NCI-H82 (cell line): ENCODE measurements at regions not wholly inside any gene's neighbourhood (a gene's known extent, or its start where the extent isn't known, plus 50 kb on each side); places are given as distances from the start of the nearest gene placed in this dataset.
A peak's percentile ranks its signal among the peaks of the same experiment; 100 is the strongest.

Source experiments
- DNase-seq: peaks from one replicate; lab custom pipeline; 2025; lab: John Stamatoyannopoulos, UW

- no peak for DNase-seq
These were observed 257.1 kb downstream of the ADAMTS20 start for GRCh38 chr12:43294916-43295315.

DNA sequence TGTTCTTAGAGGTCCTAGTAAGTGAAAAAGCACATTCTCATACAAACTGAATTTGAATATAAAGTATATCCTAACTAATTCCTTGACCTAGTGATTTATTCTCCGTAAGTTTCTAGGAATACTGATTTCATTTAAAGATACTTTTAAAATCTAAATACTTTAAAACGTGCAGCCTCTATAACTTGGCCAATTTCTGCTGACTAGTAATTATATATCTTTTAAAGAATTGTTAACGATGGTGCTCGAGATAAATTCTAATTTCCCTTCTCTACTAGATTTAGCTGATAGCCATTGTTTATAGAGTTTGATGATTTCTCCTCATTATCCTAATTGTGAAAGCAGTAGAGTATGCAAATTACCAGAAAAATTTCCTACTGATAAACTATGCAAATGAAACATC, 257.9 kb downstream of the ADAMTS20 start:
- DNase-seq, result no peak

GRCh38 chr12:43293396-43293795, 258.6 kb downstream of the ADAMTS20 start:
- DNase-seq, result no peak

DNA sequence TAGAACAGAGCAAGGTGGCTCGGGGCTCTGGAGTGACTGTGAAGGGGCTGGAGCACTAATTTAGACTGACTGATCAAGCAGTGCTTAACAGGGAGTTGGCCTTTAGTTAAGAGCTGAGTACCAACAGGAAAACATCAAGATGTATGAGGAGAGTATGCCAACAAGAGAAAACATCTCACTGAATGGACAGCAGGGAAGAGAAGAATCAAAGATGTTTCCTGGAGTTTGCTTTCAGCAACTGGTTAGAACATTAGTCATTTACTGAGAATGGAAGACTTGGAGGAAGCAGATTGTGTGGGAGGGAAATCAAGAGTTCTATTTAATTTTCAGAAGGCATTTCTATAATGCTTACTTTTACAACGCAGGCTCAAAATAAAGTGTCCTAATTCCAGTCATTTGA, 259.3 kb downstream of the ADAMTS20 start:
- DNase-seq, result no peak

DNA sequence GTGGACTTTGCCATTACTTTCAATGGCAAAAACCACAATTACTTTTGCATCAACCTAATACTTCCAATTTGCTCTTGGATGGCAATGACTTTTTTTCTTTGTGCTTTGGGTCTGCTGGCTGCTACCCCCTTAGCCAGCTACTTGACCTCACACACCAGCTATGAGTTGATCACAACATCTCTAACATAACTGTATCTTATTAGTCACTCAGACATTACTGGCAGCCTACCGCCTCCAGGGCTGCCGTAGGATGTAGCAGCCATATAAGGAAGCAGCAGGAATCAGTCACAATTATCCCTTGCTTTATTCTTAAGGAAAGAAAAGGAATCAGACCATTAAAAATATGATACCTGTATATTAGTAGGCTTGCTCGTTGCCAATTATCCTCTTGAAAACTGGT, 260.5 kb downstream of the ADAMTS20 start:
- DNase-seq, result no peak

- DNase-seq, result no peak
These were observed 261.2 kb downstream of the ADAMTS20 start for GRCh38 chr12:43290836-43291235.

DNA sequence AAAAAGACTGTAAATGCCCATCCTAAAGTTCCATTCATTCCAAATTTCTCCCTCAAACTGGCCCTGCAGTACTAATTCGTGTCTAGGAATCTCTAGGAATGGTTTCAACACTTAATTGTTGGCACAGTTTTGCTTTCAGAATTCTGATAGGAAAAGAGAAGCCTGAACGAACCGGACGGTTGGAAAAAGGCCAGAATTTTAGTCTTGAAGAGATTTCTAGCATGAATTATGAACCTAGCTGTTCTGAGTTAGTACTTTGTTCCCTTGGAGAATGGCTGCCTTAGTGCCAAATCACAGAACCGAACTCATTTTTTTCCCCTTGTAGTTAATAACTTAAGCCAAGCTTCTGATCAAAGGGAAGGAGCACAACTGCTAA, 262.6 kb downstream of the ADAMTS20 start:
- no peak for DNase-seq

GRCh38 chr12:43288671-43289425, 263.2 kb downstream of the ADAMTS20 start:
- DNase-seq, result no peak

DNA sequence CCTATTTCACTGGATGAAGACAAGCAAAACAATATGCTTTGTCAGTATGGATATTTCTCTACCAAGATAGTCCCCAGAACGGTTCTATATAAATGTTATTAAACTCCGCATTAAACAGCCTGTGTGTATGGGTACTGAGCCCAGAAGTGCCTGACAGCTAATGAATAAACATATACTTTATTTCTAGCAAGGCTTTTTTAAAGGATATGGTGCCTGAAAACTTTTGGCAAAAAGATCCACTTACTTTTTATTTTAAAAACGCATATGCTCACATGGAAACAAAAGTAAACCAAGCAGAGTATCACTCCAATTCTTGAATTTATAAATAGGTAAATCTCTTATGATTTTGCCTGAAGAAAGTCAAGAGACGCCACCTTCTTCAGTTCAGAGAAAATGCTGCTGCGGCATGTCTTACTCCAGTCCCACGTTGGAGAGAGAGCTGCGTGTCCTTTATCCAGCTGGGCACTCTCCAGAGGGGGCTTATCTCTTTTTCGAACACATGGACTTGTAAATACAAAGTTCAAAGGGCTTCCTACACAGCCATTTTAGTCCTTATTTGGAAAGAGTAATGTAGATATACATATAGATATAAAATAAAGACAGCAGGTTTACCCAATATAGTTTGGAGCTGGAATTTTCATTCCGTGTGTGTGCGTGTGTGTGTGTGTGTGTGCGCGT, 264.2 kb downstream of the ADAMTS20 start:
- DNase-seq, result no peak

DNA sequence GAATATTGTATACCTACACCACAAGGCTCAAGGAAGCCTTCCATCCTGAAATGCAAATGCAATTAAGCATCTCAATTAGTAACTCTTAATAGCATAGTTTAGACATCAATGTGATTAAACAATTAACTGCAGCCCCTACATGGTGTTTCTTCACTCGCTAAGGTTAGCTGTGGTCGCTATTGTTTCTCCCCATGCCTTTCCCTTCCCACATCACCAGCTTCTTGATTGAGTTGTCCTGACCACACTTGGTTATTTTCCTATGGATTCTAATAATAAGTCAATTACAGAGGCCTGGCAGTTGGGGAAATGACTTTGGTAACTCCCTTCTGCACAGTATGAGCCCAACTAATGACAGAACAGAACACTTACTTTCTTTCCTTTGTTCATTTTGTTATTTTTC, 265.0 kb downstream of the ADAMTS20 start:
- no peak for DNase-seq

DNA sequence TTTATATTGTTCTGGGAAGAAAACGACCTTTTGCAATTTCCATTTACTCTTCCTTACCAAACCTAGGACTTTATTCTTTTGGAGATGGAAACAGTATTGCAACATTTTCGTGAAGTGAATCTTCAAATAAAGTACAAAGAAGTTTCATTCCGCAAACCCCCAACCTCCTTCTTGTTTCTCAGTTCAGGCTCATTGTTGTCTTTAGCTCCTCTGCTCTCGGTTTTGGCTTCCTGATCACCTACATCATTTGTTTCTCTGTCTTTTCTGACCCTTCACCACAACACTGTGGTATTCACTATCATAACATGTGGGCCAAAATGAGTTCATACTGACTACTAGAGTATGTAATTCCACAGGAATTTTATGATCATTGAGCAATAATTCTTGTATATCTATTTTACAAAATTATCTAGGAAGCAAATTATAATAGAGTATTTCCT, 266.8 kb downstream of the ADAMTS20 start:
- DNase-seq, result no peak

GRCh38 chr12:43284486-43285158, 267.4 kb downstream of the ADAMTS20 start:
- no peak for DNase-seq

- no peak for DNase-seq
These were observed 268.8 kb downstream of the ADAMTS20 start for GRCh38 chr12:43283206-43283605.

GRCh38 chr12:43282106-43282505, 269.9 kb downstream of the ADAMTS20 start:
- no peak for DNase-seq

DNA sequence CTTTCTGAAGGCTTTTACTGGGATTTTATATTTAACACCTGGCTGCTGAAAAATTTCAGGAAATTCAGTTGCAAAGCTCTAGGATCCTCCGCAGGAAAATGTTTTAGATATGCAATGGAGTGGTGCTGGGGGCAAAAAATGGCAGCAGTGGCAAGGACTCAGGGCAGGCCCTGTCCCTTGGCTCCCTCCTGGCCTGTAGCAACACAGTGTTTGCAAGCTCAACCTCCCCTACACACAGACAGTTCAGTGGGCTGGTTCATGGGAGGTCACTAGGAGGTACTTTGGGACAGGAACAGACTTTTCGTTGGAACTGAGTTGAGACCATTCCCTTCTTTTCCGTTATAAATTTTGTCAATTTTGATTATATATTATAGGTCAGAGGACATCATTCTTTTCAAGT, 270.4 kb downstream of the ADAMTS20 start:
- DNase-seq, result peak; percentile 6

DNA sequence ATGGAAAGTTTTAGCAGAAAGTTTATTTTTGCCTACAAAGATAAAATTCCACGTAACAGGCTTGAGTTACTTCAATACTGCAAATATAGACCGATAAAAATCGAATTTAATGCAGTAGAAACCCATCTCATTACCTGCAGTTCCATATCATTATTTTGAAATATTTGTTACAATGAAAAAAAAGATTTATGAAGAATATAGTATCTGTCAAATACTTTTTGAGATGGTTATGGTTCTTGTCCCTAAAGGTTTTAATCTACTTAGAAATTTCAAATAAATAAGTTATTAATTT, 273.5 kb downstream of the ADAMTS20 start:
- DNase-seq, result no peak

DNA sequence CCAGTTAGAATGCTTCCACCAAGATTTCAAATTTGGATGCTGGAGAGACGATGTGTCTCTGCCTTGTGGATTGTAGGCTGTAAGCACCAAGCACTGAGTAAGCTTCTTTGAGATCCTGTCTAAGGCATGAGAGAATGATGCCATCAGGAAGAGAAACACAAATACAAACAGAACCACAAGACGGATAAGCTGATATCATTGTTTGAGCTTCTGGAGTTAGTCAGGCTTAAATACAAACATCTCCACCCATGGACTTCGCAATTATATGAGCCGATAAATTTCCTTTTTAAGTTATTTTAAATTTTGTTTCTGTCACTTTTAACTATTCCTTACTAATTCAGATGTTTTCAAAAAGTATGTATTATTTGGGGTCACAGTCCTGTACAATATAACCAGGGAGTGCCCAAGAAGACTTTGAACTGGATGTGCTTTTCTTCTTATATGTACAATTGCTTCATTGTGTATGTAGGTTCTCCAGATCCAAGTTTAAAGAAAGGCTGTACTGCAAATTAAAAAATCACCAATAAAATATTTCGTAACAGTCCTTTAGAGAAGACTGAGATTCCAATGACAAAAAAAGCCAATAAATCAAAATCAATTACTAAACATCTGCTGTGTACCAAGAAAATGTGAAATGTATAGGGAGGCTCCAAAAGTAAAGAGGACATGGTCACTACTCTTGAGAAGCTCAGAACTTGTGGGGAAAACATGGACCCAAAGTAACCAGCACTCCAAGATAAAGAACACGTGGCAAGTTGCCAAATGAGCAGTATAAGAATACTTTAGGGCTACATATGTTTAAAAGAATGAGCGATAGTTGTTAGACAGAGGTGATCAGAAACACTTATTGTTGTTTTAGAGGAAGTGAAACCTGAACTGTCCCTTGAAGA, 274.1 kb downstream of the ADAMTS20 start:
- DNase-seq, result no peak

DNA sequence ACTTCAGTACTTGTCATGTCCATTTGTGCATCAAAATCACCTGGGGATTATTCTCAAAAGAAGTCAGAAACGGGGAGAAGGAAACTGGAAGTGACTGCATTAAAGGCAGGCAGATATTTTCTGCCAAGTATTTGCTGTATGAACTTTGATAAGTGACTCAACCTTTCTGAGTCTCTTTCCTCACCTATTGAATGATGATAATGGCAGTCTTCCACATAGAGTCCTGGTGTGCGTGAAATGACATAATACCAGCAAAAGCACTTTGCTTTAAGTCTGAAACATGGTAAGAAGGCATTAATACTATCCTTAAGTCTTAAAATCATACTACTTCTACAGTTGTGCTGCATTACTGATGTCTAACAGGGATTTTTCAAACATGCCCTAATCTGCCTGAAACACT, 278.5 kb downstream of the ADAMTS20 start:
- no peak for DNase-seq

DNA sequence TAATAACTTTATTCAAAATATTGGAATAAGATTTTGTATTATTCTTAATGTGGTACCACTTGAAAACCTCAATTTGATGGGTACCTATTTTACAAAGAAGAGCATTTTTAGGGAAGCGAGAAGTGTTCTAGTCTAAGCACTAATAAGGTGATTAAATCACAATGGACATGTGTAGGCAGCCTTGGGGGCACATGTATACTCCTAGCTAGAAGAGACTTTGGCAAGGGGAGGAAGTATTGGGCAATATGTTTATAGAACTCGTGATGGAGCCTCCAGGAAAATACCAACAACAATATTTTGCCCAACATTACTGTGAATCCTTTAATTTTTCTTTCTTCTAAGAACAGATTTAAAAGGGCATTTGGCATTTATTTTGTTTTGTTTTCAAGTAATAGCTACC, 280.3 kb downstream of the ADAMTS20 start:
- DNase-seq, result no peak

- DNase-seq, result no peak
These were observed 284.2 kb downstream of the ADAMTS20 start for GRCh38 chr12:43267818-43268217.

- DNase-seq, result no peak
These were observed 290.3 kb downstream of the ADAMTS20 start for GRCh38 chr12:43261701-43262100.

GRCh38 chr12:43255522-43256111, 296.4 kb downstream of the ADAMTS20 start:
- DNase-seq, result peak; percentile 6
